ENCODE measurements at regions not wholly inside any gene's neighbourhood (a gene's known extent, or its start where the extent isn't known, plus 50 kb on each side); places are given as distances from the start of the nearest gene placed in this dataset.

DNA sequence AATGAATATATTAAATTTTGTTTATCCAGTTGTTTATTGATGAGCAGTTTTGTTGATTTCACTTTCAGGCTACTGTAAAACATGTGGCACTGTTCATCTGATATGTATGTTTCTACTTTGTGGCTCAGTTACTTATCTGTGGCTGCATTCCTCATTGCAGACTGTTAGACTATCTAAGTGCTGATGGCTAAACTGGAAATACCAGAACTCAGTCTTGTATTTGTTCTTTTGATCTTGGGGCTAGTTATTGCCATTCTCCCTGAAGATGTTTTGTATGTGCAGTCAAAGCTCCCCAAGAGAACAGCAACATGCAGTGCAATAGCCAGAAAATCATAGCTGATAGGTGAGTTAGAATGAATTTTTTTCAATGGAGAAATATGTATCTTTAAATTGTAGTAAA lies 162.2 kb downstream of the GADD45G start:
- no peak for DNase-seq (ENCODE audit: low read depth, low spot score)

DNA sequence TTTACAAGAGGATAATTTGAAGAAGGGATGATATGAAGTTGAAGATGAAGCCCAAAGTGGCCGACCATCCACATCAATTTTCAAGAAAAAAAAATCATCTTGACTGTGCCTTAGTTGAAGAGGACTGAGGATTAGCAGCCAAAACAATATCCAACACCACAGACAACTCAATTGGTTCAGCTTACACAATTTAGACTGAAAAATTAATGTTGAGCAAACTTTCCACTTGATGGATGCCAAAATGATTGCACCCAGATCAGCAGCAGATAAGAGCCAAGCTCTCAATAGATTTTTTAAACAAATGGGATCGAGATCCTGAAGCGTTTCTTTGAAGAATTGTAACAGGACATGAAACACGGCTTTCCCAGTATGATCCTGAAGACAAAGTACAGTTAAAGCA lies 163.2 kb downstream of the GADD45G start:
- no peak for DNase-seq (ENCODE audit: low read depth, low spot score)

DNA sequence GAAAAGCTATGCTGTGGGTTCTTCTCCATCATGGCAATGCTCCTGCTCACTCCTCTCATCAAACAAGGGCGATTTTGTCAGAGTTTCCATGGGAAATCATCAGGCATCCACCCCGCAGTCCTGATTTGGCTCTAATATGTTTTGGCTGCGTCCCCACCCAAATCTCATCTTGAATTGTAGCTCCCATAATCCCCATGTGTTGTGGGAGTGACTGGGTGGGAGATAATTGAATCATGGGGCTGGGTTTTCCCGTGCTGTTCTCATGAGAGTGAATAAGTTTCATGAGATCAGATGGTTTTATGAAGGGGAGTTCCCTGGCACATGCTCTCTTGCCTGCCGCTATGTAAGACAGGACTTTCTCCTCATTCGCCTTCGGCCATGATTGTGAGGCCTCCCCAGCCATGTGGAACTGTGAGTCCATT lies 163.8 kb downstream of the GADD45G start:
- no peak for DNase-seq (ENCODE audit: low read depth, low spot score)

DNA sequence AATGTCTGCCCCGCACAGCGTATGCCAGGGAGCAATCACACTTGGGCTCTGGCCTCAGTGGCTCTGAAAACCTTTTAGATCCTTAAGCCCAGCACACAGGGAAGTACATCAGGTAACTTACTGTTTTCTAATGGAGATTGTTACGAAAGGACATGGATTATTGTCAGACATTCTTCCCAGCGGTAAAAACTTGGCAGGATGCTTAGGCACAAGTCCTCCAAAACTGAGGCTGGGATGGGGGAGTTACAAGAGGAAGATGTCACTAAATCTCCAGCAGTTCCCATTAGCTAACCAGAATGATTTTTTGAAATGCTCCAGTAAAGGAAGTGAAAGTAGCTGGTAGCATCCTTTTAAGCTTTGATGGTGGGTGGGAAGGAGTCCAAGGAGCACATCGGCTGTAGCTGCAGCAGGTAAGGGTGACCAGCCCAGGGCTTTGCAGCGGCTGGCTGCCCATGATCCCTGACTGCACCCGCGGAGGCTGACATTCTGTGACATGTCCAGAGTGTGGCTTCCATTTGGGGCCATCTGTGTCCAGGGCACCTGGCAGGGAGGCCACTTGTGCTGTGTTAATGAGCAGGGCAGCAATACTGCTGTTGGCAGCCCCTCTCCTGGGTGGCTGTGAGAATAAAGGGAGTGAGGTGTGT lies 165.8 kb downstream of the GADD45G start:
- no peak for DNase-seq (ENCODE audit: low read depth, low spot score)

DNA sequence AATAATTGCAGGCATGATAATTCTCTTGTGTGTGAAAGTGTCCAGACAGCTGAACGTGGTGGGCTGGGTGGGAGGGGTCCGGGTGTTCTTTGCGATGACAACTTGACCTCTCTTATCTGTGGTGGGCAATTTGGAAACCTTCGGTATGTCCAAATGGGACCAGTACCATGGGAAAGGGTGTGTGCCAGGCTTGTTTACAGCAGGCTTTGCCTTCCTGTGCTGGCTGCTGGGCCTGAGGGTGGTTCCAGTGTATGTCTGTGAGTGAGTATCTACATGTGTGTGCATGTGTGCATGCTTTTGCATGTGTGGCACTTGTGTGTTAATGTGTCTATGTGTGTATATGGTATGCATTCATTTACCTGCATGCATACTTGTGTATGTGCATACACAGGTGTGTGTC lies 166.4 kb downstream of the GADD45G start:
- DNase-seq (ENCODE audit: low read depth, low spot score): no peak

DNA sequence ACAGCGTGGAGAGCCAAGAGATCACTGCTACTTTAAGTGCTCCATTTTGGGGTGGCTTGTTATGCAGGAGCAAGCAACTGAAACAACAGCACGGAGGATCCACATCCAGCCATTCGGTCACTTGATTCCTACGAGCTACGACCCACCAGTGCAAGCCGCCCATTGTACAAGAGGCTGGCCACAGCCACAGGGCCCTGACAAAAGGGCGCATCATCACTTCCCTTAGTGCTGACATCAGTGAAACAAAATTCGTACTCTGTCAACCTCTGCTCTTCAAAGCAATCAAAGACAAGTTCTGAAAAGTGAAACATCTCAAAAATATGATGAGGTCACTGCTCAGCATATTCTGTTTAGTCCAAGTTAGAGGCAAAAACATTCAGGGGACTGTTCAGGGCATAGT lies 168.4 kb downstream of the GADD45G start:
- no peak for DNase-seq (ENCODE audit: low read depth, low spot score)

DNA sequence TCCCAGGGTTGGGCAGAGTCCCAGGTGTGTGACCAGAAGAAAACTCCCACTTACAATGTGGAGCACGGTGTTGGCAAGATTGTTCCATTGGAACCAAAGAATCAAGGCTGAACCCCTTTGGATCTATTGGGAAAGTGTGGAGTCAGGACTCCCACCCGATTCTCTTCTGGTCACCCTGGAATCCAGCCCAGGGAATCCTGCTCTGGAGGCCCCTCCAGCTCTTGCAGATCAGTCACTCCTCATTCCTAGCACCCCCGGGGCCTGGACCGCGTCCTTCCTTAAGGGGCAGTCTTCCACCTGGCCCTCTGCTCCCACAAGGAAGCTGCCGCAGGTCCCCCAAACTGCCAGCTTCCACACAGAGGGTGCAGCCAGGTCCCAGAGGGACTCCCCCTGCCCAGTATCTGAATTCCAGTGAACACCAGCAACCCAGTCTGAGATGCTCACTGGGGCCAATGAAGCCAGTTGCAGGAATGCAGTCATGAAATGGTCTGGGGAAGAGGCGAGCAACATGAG lies 170.1 kb downstream of the GADD45G start:
- no peak for DNase-seq (ENCODE audit: low read depth, low spot score)

DNA sequence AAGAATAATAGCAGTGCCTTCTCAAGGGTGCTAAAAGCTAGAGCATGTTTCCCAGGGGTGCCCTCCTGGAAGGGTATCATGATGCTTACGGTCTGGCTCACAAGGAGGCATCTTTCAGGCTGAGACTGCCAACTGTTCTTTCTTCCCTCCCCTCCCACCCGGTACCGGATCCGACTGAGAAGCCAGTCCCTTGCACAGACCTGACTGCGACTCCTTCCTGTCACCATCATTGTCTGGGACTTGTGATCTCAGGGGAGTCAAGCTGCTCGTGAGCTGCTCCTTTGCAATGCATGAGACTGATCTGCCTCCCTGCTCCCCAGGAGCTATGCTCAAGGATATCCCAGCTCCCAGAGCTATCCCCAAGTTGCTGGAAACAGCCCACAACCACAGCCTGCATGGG lies 170.8 kb downstream of the GADD45G start:
- no peak for DNase-seq (ENCODE audit: low read depth, low spot score)

DNA sequence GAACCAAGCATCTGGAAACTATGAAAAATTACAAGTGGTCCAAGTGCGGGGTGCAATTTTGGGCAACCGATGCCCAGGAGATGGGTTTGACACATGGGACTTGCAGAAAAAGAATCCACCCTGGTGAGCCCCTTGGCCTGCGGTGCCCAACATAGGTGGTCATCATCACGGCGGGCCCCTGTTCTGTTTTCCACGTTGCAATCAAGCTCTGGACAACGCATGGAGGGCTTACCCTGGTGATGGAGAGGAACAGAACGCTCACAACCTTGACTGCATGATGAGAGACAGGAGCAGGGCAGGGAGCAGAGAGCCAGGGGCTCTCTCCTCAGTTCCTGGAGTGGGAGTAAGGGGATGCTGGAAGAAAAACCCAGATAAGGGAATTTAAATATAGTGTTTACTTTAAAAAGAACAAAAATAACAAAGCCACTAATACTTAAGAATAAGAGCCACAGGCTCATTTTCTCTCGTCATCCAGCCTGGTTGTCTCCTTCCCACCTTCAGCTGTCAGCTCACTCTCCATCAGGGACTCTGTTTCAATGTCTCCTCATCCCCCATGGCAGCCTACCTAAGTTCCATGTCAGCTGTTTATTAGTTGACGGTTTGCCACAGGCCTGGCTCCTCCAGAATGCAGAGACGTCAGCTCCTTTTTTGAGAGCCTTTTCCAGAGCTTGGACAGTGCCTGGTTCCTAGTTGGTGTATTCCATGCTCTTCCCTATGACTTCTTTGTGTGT lies 172.1 kb downstream of the GADD45G start:
- DNase-seq (ENCODE audit: low read depth, low spot score): no peak

DNA sequence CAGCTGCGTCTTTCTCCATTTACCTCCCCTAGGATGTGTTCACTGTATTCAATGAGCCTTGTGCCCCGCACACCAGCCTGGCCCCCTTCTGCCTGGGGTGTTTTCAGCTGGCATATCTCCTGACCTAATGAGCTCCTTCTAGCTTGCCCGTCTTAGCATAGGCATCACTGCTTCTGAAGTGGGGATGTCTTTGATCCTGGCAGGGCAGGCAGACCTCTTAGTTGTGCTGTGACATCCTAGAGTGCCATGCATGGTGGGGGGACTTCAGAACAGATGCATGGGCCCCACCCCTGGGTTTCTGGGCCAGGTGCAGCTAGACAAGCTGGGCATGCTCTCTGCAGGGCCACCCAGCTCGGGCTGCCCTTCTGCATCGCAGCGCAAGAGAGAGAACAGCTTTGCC lies 172.7 kb downstream of the GADD45G start:
- no peak for DNase-seq (ENCODE audit: low read depth, low spot score)

DNA sequence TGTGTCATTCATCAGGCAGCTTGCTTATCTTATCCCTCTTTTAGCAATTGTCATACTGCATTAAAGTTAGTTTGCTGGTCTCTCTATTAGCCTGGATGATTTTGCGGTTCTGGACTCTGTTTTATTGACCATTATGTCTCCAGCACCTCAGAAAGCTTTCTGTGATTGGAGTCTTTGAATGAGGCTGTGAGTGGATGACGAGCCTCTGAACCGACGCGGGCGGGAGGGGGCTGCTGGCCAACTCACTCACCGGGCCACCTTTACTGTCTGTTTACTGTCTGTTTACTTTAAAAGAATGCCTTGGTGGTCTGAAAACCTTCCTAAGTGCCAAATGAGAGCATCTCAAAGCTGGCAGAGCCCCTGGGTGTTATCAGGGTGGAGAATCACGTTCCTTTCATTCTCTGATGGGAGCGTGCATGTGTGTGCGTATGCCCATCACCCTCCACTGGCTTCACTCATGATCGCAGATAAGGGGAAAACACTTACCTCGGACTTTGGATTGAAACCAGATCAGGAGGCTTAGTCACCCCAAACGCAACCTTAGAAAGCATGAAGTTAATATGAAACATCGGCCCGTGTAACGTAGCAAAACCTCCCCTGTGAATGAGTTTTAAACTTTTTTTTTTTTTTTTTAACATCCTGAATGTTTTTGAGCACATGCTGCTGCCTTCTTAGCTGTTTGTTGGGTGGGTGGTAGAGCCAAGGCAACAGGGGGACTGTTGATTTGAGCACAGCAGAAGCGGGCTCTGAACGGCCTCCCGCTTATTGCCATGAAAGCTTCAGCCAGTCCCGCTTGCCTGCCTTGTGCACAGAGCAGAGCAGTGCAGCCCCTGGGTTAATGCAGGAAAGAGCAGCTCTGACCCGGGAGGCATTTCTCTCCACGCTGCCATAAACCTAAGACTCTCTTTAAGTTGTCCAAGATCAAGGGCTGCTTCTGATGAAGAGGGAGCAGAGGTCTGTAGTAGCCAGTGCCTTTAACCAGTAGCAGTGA lies 173.6 kb downstream of the GADD45G start:
- no peak for DNase-seq (ENCODE audit: low read depth, low spot score)

DNA sequence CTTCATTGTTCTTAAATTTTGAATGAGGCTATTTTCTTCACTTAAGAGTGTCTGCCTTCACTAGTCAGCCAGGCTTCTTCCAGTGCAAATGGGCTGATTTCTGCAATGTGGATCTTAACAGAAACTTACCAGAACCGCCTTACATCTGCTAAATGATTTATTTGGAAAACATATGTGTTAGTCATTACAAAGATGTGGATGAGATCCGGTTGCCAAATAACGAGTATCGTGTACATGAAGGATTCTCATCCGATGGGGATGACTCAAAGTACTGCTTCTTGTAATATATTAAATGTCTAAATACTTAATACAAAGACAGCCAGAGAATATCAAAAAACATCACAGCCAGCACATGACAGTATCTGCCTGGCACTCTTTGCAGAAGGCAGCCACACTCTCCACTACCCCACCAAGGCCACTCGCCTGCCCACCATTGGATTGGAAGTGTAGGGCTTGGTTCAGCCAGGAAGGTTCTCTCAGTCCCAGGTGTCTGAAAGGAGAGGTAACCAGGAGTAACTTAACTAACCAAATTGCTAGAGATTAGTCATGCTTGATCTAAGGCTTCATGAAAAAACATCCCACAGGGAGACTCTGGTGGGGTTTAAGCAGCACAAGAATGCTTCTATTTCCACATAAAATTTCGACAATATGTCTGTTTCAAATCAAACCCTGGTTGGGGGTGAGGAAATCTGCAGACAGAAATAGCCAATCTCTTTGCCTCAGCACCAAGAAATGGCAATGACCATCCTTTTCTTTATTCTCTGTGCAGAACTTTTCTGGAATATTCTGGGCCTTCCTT lies 174.8 kb downstream of the GADD45G start:
- no peak for DNase-seq (ENCODE audit: low read depth, low spot score)

DNA sequence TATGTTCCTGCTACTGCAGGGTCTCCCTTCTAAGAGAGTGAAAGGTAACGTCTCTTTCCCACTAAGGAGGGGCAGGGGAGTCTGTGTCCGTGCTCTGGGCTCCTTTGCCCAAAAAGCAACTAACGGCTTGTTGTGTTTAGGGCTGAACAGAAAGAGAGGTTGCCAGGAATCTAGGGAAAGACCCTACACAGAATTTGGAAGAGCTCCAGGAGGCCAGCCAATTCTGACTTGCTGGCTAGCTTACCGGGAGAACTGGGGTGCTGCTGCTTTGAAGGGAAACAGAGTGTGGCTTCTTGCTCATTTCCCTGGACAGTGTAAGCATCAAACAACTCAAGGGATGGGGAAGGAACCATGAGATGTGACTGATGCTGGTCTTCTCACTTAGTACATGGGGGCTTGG lies 176.1 kb downstream of the GADD45G start:
- DNase-seq (ENCODE audit: low read depth, low spot score): no peak

DNA sequence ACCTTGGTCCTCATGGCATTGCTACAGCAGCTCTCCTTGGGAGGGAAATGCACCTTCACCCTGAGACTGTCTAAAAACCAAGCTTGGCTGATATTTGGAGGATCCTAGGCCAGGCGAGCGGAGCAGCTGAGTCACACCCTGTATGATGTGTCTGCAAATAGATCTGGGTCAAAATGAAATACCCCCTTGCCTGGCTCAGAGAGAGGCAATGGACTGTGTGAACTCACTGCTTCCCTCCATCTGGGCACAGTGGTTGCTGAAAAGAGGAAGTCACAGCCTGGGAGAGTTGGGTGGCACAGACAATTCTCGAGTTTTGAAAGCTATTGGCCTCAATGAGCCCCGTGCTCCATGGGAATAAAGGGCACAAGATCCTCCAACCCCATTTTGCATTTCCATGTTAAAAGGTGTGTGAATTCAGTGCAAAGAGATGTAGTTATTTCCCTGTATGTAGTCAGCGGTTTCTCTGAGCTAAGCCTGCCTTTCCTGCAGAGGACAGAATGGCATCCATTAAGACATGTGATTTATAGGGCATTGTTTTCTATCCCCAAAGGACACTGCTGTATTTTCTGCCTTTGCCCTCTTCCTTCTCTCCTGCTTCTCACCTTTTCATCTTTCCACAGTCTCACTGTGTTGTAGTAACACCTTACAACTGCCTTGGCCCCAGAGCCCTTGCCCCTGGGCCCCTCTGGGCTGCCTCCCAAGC lies 177.2 kb downstream of the GADD45G start:
- no peak for DNase-seq (ENCODE audit: low read depth, low spot score)

DNA sequence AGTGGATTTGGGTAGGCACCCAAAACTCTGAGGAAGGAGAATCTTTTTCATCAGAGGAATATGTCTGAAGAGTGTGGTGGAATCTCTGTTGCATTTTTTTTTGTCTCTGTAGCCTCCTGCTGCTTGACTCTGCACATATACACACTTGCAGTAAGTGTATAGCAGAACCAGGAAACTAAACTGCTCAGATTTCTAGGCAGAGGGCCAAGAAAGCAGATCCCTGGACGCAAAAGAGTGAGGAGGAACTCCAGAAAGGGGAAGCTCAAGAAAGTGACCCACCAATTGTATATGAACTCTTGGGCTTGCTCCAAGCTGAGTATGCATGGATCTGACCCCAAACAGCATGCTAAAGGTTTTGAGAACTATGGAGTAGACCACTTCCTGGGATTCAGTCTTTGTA lies 181.8 kb downstream of the GADD45G start:
- no peak for DNase-seq (ENCODE audit: low read depth, low spot score)

DNA sequence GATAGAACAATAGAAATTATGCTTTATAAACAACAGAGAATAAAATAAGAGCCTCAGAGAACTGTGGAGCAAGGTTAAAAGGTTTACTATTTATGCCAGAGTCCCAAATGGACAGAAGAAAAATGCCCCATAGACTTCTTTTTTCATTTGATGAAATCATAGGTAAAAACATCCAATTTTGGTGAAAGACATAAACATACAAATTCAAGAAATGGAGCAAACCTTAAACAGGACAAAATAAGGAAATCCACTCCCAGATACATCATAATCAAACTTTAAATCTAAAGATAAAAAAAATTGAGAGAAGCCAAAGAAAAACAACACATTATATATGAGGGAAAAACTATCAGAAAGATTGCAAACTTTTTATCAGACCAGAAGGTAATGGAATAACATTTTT lies 182.8 kb downstream of the GADD45G start:
- no peak for DNase-seq (ENCODE audit: low read depth, low spot score)

DNA sequence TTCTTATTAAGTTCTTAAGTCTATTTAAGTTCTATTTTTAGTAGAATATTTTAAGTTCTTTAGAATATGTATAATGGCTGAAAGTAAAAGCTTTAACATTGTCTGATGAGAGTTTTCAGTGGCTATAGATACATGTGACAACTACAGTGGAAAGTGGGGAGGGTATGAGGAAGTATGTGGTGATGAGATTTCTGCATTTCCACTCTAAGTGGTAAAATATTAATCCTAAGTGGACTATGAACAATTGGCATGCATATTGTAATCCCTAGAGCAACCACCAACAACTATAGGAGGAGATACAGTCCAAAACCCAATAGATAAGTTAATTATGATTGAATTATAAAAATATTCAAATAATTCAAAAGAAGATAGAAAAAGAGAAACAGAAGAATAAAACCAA lies 183.6 kb downstream of the GADD45G start:
- DNase-seq (ENCODE audit: low read depth, low spot score): no peak

DNA sequence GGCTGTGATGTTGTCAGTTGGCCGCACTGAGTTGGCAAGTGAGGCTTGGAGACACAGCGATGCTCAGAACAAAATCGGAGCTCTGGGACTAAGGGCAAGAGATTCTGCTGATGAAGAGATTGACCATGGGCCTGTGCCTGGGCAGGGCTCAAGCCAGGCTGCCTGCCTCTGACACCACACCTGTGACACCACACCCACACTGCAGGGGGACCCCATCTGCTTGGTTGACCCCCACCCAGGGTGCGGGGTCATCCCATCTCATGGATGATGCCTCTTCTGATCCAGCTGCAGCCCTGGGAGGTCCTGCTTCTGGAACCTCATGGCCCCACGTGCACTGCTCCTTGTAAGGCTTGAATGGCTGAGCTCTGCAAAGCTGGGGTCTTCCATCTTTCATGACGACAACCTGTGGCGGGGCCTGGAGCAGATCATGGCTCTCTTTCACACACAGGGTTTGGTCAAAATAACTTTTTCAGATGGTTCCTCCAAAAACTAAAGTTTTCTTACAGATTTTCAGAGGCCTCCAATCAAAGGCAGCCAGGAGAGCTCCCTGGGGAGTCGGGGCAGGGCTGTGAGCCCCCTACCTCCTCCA lies 185.2 kb downstream of the GADD45G start:
- DNase-seq (ENCODE audit: low read depth, low spot score): no peak

DNA sequence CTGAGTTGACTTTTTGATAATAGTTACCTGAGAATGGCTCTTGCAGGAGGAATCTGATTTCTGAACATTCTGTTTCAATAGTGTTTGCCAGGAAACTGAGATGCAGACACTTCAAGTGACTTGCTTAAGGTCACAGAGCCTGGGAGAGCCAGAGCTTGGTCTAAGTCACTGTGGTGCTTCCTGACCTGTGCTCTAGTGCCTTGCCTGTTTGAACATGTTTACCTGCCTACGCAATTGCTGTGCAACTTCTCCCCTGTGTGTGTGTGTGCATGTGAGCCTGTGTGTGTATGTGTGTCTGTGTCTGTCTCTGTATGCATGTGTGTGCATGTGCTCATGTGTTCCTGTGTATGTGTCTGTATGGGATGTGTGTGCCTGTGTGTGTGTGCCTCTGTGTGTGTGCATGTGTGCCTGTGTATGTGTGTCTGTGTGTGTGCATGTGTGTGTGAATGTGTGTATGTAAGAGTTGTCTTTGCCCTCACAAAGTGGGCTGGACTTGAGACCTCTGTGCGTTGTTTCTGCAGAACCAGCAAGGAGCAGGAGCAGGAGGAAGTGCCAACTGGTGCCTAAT lies 185.8 kb downstream of the GADD45G start:
- no peak for DNase-seq (ENCODE audit: low read depth, low spot score)

DNA sequence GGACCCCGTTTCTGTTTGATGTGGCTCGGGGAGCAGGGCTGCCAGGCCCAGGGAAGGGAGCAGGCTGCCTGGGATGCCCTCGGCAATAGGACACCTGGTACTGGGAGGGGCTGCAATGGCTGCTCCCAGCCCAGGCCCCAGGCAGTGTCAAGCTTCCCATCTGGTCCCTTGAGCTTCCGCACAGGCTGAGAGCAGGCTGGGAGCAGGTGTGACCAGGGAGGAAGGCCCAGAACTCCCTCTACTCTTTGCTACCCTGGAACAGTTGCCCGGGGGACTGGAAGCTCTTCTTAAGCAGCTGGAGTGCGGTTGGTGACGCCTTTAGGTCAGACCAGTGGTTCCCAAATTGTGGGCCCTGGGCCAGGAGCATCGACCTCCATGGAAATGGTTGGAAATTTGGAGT lies 186.9 kb downstream of the GADD45G start:
- DNase-seq (ENCODE audit: low read depth, low spot score): no peak
